HepG2 (cell line): ENCODE measurements at regions not wholly inside any gene's neighbourhood (a gene's known extent, or its start where the extent isn't known, plus 50 kb on each side); places are given as distances from the start of the nearest gene placed in this dataset.
A peak's percentile ranks its signal among the peaks of the same experiment; 100 is the strongest.

ENCODE experiments used
- ATAC-seq: fragments of 200-7000 bp; cut with Tn5 transposase; 3 replicates; pipeline ENCODE4 v1.9.1; 2020; ENCODE audit warnings: mild to moderate bottlenecking, moderate library complexity
- BruUV-seq: library from RNA; stranded (reverse); fragments of 400-500 nt; replicated peaks from 2 replicates; lab custom pipeline; 2021; lab: Mats Ljungman, UMichigan
- CTCF ChIA-PET: fragments of 300-600 bp; formaldehyde crosslinking; extraction: SDS; loops from one replicate; lab custom pipeline; 2021; ENCODE audit warnings: low total read pairs, inconsistent platforms, low intra/inter-chr PET ratio; lab: Yijun Ruan, JAX
- POLR2A ChIA-PET: fragments of 350-600 bp; sonication (Branson Sonifier 250); formaldehyde crosslinking; loops from one replicate; lab custom pipeline; 2020; ENCODE audit warnings: antibody characterized with exemption, inconsistent platforms; lab: Yijun Ruan, JAX
- DNase-seq: peaks from one replicate; pipeline ENCODE4 v3.0.0-alpha.2; 2015; ENCODE audit warnings: low spot score
- FAIRE-seq: peaks from 3 replicates; lab custom pipeline; 2011; peaks lifted over from hg19 to GRCh38; lab: Jason Lieb, UNC
- H2AFZ ChIP-seq: one replicate; pipeline ENCODE4 v1.6.1; 2011; ENCODE audit warnings: low read length, inconsistent platforms
- H3K27ac ChIP-seq: fragments of 300-600 bp; 3 replicates; pipeline ENCODE4 v1.8.0; 2011; ENCODE audit warnings: mixed run types, mild to moderate bottlenecking, mixed read lengths, low read length, inconsistent platforms; ENCODE audit not compliant: insufficient read depth; ENCODE audit errors: extremely low read length
- H3K27me3 ChIP-seq, 2 experiments: fragments of 200-600 bp in 1 of 2; 2 replicates in 1 of 2; 3 replicates in 1 of 2; pipeline versions ENCODE4 v1.6.0 to v1.8.0; 2011; ENCODE audit warnings: low read length in 2 of 2, mild to moderate bottlenecking in 2 of 2, moderate library complexity in 2 of 2, inconsistent platforms in 1 of 2; ENCODE audit not compliant: insufficient read depth in 2 of 2, control insufficient read depth in 1 of 2
- H3K36me3 ChIP-seq, 2 experiments: fragments of 200-600 bp in 1 of 2; replicated peaks in 1 of 2; 2 replicates in 1 of 2; 3 replicates in 1 of 2; pipeline versions ENCODE4 v1.5.1 to v1.8.0; 2011; ENCODE audit warnings: low read length in 2 of 2, inconsistent platforms in 1 of 2; ENCODE audit not compliant: insufficient read depth in 2 of 2, control insufficient read depth in 1 of 2
- H3K4me1 ChIP-seq: 2 replicates; pipeline ENCODE4 v1.5.1; 2012; ENCODE audit warnings: low read length, inconsistent platforms; ENCODE audit not compliant: insufficient read depth
- H3K4me2 ChIP-seq: 2 replicates; pipeline ENCODE4 v1.6.0; 2011; ENCODE audit warnings: low read depth, low read length, inconsistent platforms
- H3K4me3 ChIP-seq, 3 experiments: fragments of 200-600 bp in 1 of 3; sonication (generic), shearing (Covaris generic) in 1 of 3; replicated peaks in 1 of 3; 2 replicates each; pipeline ENCODE4 v1.5.1; 2011 to 2016; ENCODE audit warnings: low read length in 3 of 3, inconsistent platforms in 2 of 3, low read depth in 2 of 3, mild to moderate bottlenecking in 2 of 3, control low read depth in 1 of 3, mixed read lengths in 1 of 3; ENCODE audit not compliant: insufficient read depth in 1 of 3
- H3K79me2 ChIP-seq: one replicate; pipeline ENCODE4 v1.6.1; 2011; ENCODE audit warnings: low read length, inconsistent platforms; ENCODE audit not compliant: insufficient read depth
- H3K9ac ChIP-seq: 2 replicates; pipeline ENCODE4 v1.6.0; 2011; ENCODE audit warnings: mild to moderate bottlenecking, low read depth, low read length, inconsistent platforms; ENCODE audit not compliant: insufficient read depth
- H3K9me3 ChIP-seq: 2 replicates; pipeline ENCODE4 v1.5.1; 2012; ENCODE audit warnings: mild to moderate bottlenecking, low read length
- H4K20me1 ChIP-seq: 2 replicates; pipeline ENCODE4 v1.6.0; 2011; ENCODE audit warnings: inconsistent platforms, mild to moderate bottlenecking, low read length, moderate library complexity; ENCODE audit not compliant: insufficient read depth
- CENPT ChIP-seq: sonication (generic); formaldehyde crosslinking; IDR thresholded peaks from 2 replicates; pipeline ENCODE4 v1.8.0; 2022; ENCODE audit warnings: low read depth, mild to moderate bottlenecking, moderate library complexity, missing genetic modification reagents
- IKZF4 ChIP-seq: sonication (generic); formaldehyde crosslinking; IDR thresholded peaks from 2 replicates; pipeline ENCODE4 v1.5.1; 2020; ENCODE audit warnings: borderline replicate concordance, mild to moderate bottlenecking, low read depth, missing genetic modification reagents; ENCODE audit errors: not compliant biosample characterization
- PCBP1 ChIP-seq: fragments of 200-400 bp; formaldehyde crosslinking; IDR thresholded peaks from 2 replicates; pipeline ENCODE4 v1.6.1; 2017; ENCODE audit warnings: mild to moderate bottlenecking, low read depth, low read length, borderline replicate concordance
- ZFP37 ChIP-seq: sonication (generic); formaldehyde crosslinking; IDR thresholded peaks from 2 replicates; pipeline ENCODE4 v1.4.0; 2020; ENCODE audit warnings: missing genetic modification reagents, borderline replicate concordance
- ZNF781 ChIP-seq: sonication (generic); formaldehyde crosslinking; IDR thresholded peaks from 2 replicates; pipeline ENCODE4 v1.5.1; 2020; ENCODE audit warnings: borderline replicate concordance, mild to moderate bottlenecking, missing genetic modification reagents; ENCODE audit errors: not compliant biosample characterization
- WGBS: methylation state at CpG from one replicate; pipeline ENCODE4 v1.1.6; 2017; ENCODE audit warnings: low lambda C conversion rate; 5-methylcytosine and 5-hydroxymethylcytosine counted together
- in situ Hi-C: cut with HindIII; loops from 2 replicates; pipeline ENCODE4 v1.10.0; 2017; ENCODE audit warnings: low pct_unique_long_range_greater_than_20kb; ENCODE audit not compliant: extremely low pct_ligation_motif_present
- intact Hi-C: fragments of 100-400 bp; cut with micrococcal nuclease; formaldehyde crosslinking; loops from one replicate; pipeline ENCODE4 v1.10.0; 2022; ENCODE audit not compliant: unreplicated experiment
- TF ChIP-seq, protein P1 (sequence below): sonication (generic); formaldehyde crosslinking; IDR thresholded peaks from 2 replicates; pipeline ENCODE4 v1.5.0; 2020; ENCODE audit warnings: mild to moderate bottlenecking, missing genetic modification reagents, moderate library complexity

DNA sequence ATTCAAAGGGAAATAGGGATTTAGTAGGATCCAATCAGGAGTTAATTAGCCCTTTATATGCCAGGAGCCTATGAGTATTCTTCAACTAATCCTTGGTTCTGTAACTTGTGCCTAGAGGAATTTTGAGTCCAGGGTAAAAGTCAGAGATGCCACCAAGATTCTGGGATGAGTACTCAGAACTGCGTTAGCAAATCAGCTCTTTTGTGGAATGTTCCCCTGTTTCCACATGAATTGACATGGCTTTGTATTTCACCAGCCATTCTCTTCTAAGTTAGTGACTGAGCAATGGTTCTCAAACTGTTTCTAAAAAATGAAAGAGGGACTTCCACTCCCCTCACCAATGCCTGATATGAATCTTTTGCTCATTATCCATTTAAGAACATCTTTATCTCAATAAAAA is 508.7 kb downstream of the SOX2 start:
- intact Hi-C loops: no loop called here
- Histone ChIP-seq H3K4me3 (no peak overlapping the region), H3K9me3 (no peaks in the 10 kb centered on the region), H3K27me3 (no peaks in the 10 kb centered on the region), H3K27ac (no peak overlapping the region), H3K9ac (no peak overlapping the region), H3K4me1 (peaks cover 8% of the 10 kb centered on the region; the same call in 1 of the 2 replicates), H3K79me2 (no peaks in the 10 kb centered on the region), H3K36me3 (no peaks in the 10 kb centered on the region), H2AFZ (no peak overlapping the region)
- ChIA-PET CTCF (no interaction called here), POLR2A (no interaction called here)
- in situ Hi-C loops: no loop called here
- FAIRE-seq (no peak), ATAC-seq (no peak), DNase-seq (no peak)
- 14% methylated on average over 1 of the region's 1 CpG for WGBS
- BruUV-seq: no TSS peak
- TF ChIP-seq ZNF781 (CRISPR knock-in tag) (no peak), CENPT (CRISPR knock-in tag) (no peak)
- TF ChIP-seq, all 625 proteins: peak for 0
- H3K4me2 ChIP-seq: no peak overlapping the region
- H4K20me1 ChIP-seq: no peaks in the 10 kb centered on the region

DNA sequence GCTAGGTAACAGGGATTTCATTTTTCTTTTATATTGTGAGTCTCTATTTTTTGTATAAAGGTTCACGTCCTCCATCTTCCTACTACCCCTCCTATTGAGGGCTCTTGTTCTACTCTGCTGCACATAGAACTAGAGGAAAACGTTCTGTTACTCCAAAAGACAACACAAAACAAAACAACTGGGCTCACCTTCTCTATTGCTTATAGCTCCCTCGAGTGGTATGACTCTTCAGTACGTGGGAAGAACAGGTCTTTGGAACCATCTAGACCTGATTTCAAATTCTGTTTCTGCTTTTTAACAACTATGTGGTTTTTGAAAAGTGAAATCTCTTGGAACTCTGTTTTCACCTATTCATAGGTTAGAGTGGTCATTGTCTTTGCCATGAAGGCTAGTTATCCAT is 515.3 kb downstream of the SOX2 start:
- H3K4me2 ChIP-seq: no peak overlapping the region
- no peaks in the 10 kb centered on the region for H4K20me1 ChIP-seq
- no peak overlapping the region for H3K27ac ChIP-seq
- no peak overlapping the region for H3K4me3 ChIP-seq
- ATAC-seq (no peak), FAIRE-seq (no peak)
- H3K9ac ChIP-seq: no peak overlapping the region
- H3K79me2 ChIP-seq: no peaks in the 10 kb centered on the region
- no peaks in the 10 kb centered on the region for H3K4me1 ChIP-seq
- no peaks in the 10 kb centered on the region for H3K36me3 ChIP-seq
- H3K9me3 ChIP-seq: no peaks in the 10 kb centered on the region
- H3K27me3 ChIP-seq: no peaks in the 10 kb centered on the region
- in situ Hi-C loops: no loop called here
- no peak for TF ChIP-seq IKZF4 (CRISPR knock-in tag)
- TF ChIP-seq PCBP1: no peak
- TF ChIP-seq, protein P1, sequence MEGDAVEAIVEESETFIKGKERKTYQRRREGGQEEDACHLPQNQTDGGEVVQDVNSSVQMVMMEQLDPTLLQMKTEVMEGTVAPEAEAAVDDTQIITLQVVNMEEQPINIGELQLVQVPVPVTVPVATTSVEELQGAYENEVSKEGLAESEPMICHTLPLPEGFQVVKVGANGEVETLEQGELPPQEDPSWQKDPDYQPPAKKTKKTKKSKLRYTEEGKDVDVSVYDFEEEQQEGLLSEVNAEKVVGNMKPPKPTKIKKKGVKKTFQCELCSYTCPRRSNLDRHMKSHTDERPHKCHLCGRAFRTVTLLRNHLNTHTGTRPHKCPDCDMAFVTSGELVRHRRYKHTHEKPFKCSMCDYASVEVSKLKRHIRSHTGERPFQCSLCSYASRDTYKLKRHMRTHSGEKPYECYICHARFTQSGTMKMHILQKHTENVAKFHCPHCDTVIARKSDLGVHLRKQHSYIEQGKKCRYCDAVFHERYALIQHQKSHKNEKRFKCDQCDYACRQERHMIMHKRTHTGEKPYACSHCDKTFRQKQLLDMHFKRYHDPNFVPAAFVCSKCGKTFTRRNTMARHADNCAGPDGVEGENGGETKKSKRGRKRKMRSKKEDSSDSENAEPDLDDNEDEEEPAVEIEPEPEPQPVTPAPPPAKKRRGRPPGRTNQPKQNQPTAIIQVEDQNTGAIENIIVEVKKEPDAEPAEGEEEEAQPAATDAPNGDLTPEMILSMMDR (CRISPR knock-in tag): 0 out of 2 replicates have a peak, but pooled peaks have one; percentile 11
- TF ChIP-seq ZFP37 (CRISPR knock-in tag): no peak
- TF ChIP-seq, all 625 proteins: peak for 1
- DNase-seq: no peak
- BruUV-seq: no TSS peak
- ChIA-PET CTCF (no interaction called here), POLR2A (no interaction called here)
- intact Hi-C loops: no loop called here
- 12% methylated on average over 4 of the region's 4 CpGs for WGBS
- no peak overlapping the region for H2AFZ ChIP-seq
